Activated T-cell treated with anti-CD3 and anti-CD28 coated beads, Interleukin-2, amount 50 U/mL, for 72 hours (primary cell): ENCODE measurements at regions not wholly inside any gene's neighbourhood (a gene's known extent, or its start where the extent isn't known, plus 50 kb on each side); places are given as distances from the start of the nearest gene placed in this dataset.
A peak's percentile ranks its signal among the peaks of the same experiment; 100 is the strongest.
"Not testable (repeated sequence)": the region's sequence is repeated elsewhere in the genome, so short reads cannot be mapped to it uniquely, and the experiment has no call there.

Experiments used
- ATAC-seq, 2 donors: fragments of 150-1000 bp; cut with Tn5 transposase; replicated peaks in 1 of 2; 2 replicates each; pipeline ENCODE4 v1.10.0; 2021; ENCODE audit warnings: moderate library complexity in 2 of 2, mild to moderate bottlenecking in 1 of 2
- DNase-seq, 2 donors: peaks; one replicate each; pipeline ENCODE4 v3.0.0; 2021 to 2022; ENCODE audit warnings: mixed read lengths in 1 of 2
- H3K27ac Mint-ChIP-seq: one replicate; pipeline ENCODE4 v1.8.0; 2022; ENCODE audit warnings: mild to moderate bottlenecking, moderate library complexity, mixed read lengths
- H3K27me3 Mint-ChIP-seq: one replicate; pipeline ENCODE4 v1.8.0; 2022; ENCODE audit warnings: low read depth, mixed read lengths
- H3K36me3 Mint-ChIP-seq, 2 donors: one replicate each; pipeline ENCODE4 v1.8.0; 2022; ENCODE audit warnings: mixed read lengths in 2 of 2, mild to moderate bottlenecking in 1 of 2; ENCODE audit not compliant: insufficient read depth in 2 of 2
- H3K4me1 Mint-ChIP-seq: one replicate; pipeline ENCODE4 v1.8.0; 2022; ENCODE audit warnings: low read depth, mixed read lengths
- H3K4me3 Mint-ChIP-seq, 2 donors: one replicate each; pipeline ENCODE4 v1.8.0; 2022; ENCODE audit warnings: mild to moderate bottlenecking in 2 of 2, mixed read lengths in 2 of 2, moderate library complexity in 2 of 2
- H3K9me3 Mint-ChIP-seq, 2 donors: one replicate each; pipeline ENCODE4 v1.8.0; 2022; ENCODE audit warnings: mixed read lengths in 2 of 2

- ATAC-seq, result no peak
- H3K36me3 Mint-ChIP-seq, result no peaks in the 10 kb centered on the region
- H3K27ac Mint-ChIP-seq, result no peak overlapping the region
- no peak overlapping the region for H3K4me3 Mint-ChIP-seq
- DNase-seq, result no peak
- H3K27me3 Mint-ChIP-seq, result peaks cover 12% of the 10 kb centered on the region
- no peaks in the 10 kb centered on the region for H3K4me1 Mint-ChIP-seq
- no peaks in the 10 kb centered on the region for H3K9me3 Mint-ChIP-seq
Measured at GRCh38 chr5:107766972-107767371, 96.2 kb upstream of the EFNA5 start.

- Mint-ChIP-seq H3K4me3 (no peak overlapping the region), H3K4me1 (no peaks in the 10 kb centered on the region), H3K27ac (no peak overlapping the region), H3K27me3 (peaks cover 7% of the 10 kb centered on the region), H3K9me3 (no peaks in the 10 kb centered on the region), H3K36me3 (no peaks in the 10 kb centered on the region)
- DNase-seq (no peak), ATAC-seq (no peak)
Measured at GRCh38 chr5:107766439-107766838, 95.7 kb upstream of the EFNA5 start.

- H3K36me3 Mint-ChIP-seq, result no peaks in the 10 kb centered on the region
- no peaks in the 10 kb centered on the region for H3K9me3 Mint-ChIP-seq
- no peak for DNase-seq
- H3K27me3 Mint-ChIP-seq, result peaks cover 5% of the 10 kb centered on the region
- H3K4me3 Mint-ChIP-seq, result no peak overlapping the region
- H3K4me1 Mint-ChIP-seq, result no peaks in the 10 kb centered on the region
- no peak overlapping the region for H3K27ac Mint-ChIP-seq
- ATAC-seq, result no peak
Measured at GRCh38 chr5:107765805-107766063, 95.0 kb upstream of the EFNA5 start.

GRCh38 chr5:107764976-107765804 is 94.5 kb upstream of the EFNA5 start:
- Mint-ChIP-seq H3K36me3 (no peaks in the 10 kb centered on the region), H3K27me3 (peaks cover 5% of the 10 kb centered on the region), H3K4me1 (no peaks in the 10 kb centered on the region), H3K27ac (no peak overlapping the region), H3K9me3 (no peaks in the 10 kb centered on the region), H3K4me3 (no peak overlapping the region)
- ATAC-seq (no peak), DNase-seq (no peak)

- Mint-ChIP-seq H3K4me1 (no peaks in the 10 kb centered on the region), H3K36me3 (no peaks in the 10 kb centered on the region), H3K27me3 (peaks cover 5% of the 10 kb centered on the region), H3K4me3 (no peak overlapping the region), H3K27ac (no peak overlapping the region), H3K9me3 (no peaks in the 10 kb centered on the region)
- DNase-seq, result no peak
- no peak for ATAC-seq
Measured at GRCh38 chr5:107764282-107764681, 93.5 kb upstream of the EFNA5 start.

GRCh38 chr5:107753427-107753826 is 82.7 kb upstream of the EFNA5 start:
- no peak for DNase-seq
- Mint-ChIP-seq H3K4me1 (no peaks in the 10 kb centered on the region), H3K27ac (no peak overlapping the region), H3K9me3 (no peaks in the 10 kb centered on the region), H3K36me3 (no peaks in the 10 kb centered on the region), H3K4me3 (no peak overlapping the region), H3K27me3 (peaks cover 15% of the 10 kb centered on the region)
- no peak for ATAC-seq

GRCh38 chr5:107744418-107745330 is 73.9 kb upstream of the EFNA5 start:
- ATAC-seq, result no peak
- peaks cover 5 to 6% of the 10 kb centered on the region in 2 donors for H3K9me3 Mint-ChIP-seq

GRCh38 chr5:107743373-107744000 is 72.8 kb upstream of the EFNA5 start:
- no peak overlapping the region for H3K4me3 Mint-ChIP-seq

More at GRCh38 chr5:107744418-107745330, 73.9 kb upstream of the EFNA5 start:
- H3K27ac Mint-ChIP-seq, result no peak overlapping the region
- H3K27me3 Mint-ChIP-seq, result peaks cover 19% of the 10 kb centered on the region
- H3K4me1 Mint-ChIP-seq, result no peaks in the 10 kb centered on the region
- no peaks in the 10 kb centered on the region for H3K36me3 Mint-ChIP-seq
- no peak for DNase-seq
- H3K4me3 Mint-ChIP-seq, result no peak overlapping the region

GRCh38 chr5:107739661-107740060 is 68.9 kb upstream of the EFNA5 start:
- ATAC-seq, result no peak

More at GRCh38 chr5:107743373-107744000, 72.8 kb upstream of the EFNA5 start:
- ATAC-seq (no peak), DNase-seq (no peak)
- Mint-ChIP-seq H3K27ac (no peak overlapping the region), H3K27me3 (peaks cover 8% of the 10 kb centered on the region), H3K4me1 (no peaks in the 10 kb centered on the region), H3K9me3 (peaks cover 5 to 6% of the 10 kb centered on the region in 2 donors), H3K36me3 (no peaks in the 10 kb centered on the region)

GRCh38 chr5:107736638-107737037 is 65.9 kb upstream of the EFNA5 start:
- H3K27ac Mint-ChIP-seq, result no peak overlapping the region
- H3K9me3 Mint-ChIP-seq, result peaks cover 0 to 2% of the 10 kb centered on the region in 2 donors
- H3K4me1 Mint-ChIP-seq, result no peaks in the 10 kb centered on the region
- no peaks in the 10 kb centered on the region for H3K27me3 Mint-ChIP-seq
- ATAC-seq (no peak), DNase-seq (no peak)
- H3K36me3 Mint-ChIP-seq, result no peaks in the 10 kb centered on the region
- H3K4me3 Mint-ChIP-seq, result no peak overlapping the region

More at GRCh38 chr5:107739661-107740060, 68.9 kb upstream of the EFNA5 start:
- H3K27me3 Mint-ChIP-seq, result peaks cover 8% of the 10 kb centered on the region
- no peak overlapping the region for H3K27ac Mint-ChIP-seq
- H3K36me3 Mint-ChIP-seq, result no peaks in the 10 kb centered on the region
- DNase-seq, result no peak
- H3K4me1 Mint-ChIP-seq, result no peaks in the 10 kb centered on the region
- H3K4me3 Mint-ChIP-seq, result no peak overlapping the region
- H3K9me3 Mint-ChIP-seq, result peaks cover 5 to 6% of the 10 kb centered on the region in 2 donors

- peak in 1 of 2 donors; percentile 56 for ATAC-seq
- H3K27ac Mint-ChIP-seq, H3K4me3 Mint-ChIP-seq, DNase-seq, H3K36me3 Mint-ChIP-seq, H3K9me3 Mint-ChIP-seq, H3K27me3 Mint-ChIP-seq, H3K4me1 Mint-ChIP-seq: not testable (repeated sequence)
Measured at GRCh38 chr5:107736089-107736488, 65.4 kb upstream of the EFNA5 start.

GRCh38 chr5:107735558-107735957 is 64.8 kb upstream of the EFNA5 start:
- Mint-ChIP-seq H3K4me1 (no peaks in the 10 kb centered on the region), H3K9me3 (no peaks in the 10 kb centered on the region), H3K36me3 (no peaks in the 10 kb centered on the region), H3K27me3 (no peaks in the 10 kb centered on the region), H3K4me3 (no peak overlapping the region), H3K27ac (no peak overlapping the region)
- DNase-seq (no peak), ATAC-seq (no peak)

GRCh38 chr5:107726896-107727295 is 56.2 kb upstream of the EFNA5 start:
- H3K4me1 Mint-ChIP-seq, result no peaks in the 10 kb centered on the region
- DNase-seq (no peak), ATAC-seq (no peak)
- peaks cover 2 to 4% of the 10 kb centered on the region in 2 donors for H3K36me3 Mint-ChIP-seq
- H3K9me3 Mint-ChIP-seq, result peaks cover 8 to 11% of the 10 kb centered on the region in 2 donors
- no peak overlapping the region for H3K4me3 Mint-ChIP-seq
- peaks cover 3% of the 10 kb centered on the region for H3K27me3 Mint-ChIP-seq
- no peak overlapping the region for H3K27ac Mint-ChIP-seq
